B cell (primary cell): ENCODE measurements at regions not wholly inside any gene's neighbourhood (a gene's known extent, or its start where the extent isn't known, plus 50 kb on each side); places are given as distances from the start of the nearest gene placed in this dataset.

Experiments
- CTCF ChIP-seq: fragments of 200-600 bp; IDR thresholded peaks from one replicate; pipeline ENCODE4 v1.8.0; 2022; ENCODE audit warnings: antibody characterized with exemption, mild to moderate bottlenecking
- EZH2 ChIP-seq: IDR thresholded peaks from 2 replicates; pipeline ENCODE4 v1.6.1; 2012; ENCODE audit warnings: borderline replicate concordance, low read depth, mild to moderate bottlenecking, moderate library complexity, low read length; ENCODE audit not compliant: insufficient read depth, poor library complexity, severe bottlenecking

DNA sequence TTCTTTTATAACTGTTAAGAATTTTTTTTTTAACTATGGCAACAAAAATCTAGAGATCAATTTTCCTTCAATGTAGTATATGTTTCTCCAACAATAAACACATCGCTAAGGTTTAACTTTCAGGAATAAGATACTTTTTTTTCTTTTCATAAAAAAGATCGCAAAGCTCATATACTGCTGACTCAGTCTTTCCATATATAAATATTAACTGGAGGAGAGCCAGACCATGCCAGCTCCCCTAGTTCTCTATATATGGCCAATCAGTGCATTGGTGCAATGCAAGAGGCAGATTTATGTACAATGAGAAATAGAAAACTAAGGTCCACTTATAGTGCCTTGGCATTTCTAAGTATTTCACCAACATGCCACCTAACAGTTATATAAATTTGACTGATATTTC lies 89.2 kb upstream of the GAS1 start:
- TF ChIP-seq CTCF (no peak), EZH2 (no peak)
